GM21717 (cell line): ENCODE measurements at regions not wholly inside any gene's neighbourhood (a gene's known extent, or its start where the extent isn't known, plus 50 kb on each side); places are given as distances from the start of the nearest gene placed in this dataset.

Experiments used
- ATAC-seq: cut with Tn5 transposase; IDR thresholded peaks from one replicate; pipeline ENCODE4 v1.9.1; 2021; ENCODE audit warnings: mild to moderate bottlenecking, moderate library complexity; ENCODE audit not compliant: unreplicated experiment

DNA sequence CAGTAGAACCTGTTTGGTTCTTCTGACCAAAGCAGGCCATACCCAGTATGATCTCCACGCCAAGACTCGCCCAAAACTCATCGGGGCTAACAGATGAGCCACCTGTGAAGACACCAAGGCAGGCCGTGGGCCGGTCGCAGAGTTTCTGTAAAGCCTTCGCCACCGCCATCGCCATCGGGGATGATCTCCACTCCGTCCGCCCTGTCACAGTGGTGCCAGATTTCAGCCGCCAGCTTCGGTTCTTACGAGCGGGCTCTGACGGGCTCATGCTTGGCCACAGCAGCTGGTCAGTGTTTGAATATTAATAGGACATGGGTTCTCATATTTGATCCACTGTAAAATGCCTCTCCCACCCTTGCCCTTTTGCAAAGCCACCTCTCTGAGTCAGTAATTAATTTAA, 113.2 kb upstream of the TMEM132D start:
- no peak for ATAC-seq

DNA sequence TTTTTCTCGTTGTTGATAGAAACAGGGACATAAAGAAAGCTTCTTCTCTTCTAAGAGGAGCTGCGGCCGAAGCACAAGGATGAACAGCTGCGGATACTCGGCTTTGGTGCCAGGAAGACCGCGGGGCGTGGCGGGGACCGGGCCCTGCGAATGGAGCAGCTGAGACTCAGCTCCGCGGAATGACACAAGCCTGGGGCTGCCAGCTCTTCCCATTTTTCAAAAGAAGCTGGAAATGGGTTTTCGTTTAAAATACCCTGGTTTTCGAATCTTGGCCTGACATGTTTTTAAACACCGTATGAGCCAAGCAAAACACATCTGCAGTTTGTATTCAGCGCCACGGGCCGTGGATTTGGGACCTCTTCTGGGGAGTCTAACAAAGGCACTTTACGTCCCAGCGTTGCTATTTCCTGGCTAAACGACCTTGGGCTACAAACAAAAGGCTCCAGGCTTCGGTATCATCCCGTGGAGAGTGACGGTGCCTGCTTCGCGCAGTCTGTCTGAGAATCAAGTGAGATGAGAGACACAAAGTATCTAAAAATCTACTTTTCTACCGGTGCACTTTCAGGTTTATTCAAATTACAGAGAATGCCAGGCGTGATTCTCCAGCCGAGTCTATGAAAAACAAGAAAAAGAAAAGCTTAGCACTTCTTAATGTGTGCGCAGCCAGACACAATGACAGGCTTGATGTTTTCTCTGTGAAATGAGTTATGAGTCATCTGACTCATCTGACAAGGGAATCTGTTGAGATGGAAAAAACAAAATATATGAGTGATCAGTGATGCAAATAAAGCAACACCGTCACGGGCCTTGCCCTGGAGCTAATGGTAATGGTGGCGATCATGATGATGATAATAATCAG, 114.0 kb upstream of the TMEM132D start:
- no peak for ATAC-seq

DNA sequence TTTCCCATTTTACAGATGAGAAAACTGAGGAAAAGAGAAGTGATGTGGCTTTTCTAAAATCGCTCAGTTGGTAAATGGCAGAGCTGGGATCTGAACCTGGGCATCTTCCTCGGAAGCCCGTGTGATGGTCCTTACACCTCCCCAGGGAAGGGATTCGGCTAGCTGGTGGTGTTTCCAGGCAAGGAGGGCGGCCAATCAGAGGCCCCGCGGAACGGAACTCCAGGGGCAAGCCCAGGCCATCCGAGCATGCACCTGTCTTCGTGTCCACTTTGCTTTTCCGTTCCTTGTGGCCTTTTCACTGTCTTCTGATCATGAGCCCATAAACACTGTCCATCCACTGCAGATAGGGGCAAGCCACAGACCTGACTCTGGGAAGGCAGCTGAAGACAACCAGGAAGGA, 114.8 kb upstream of the TMEM132D start:
- no peak for ATAC-seq

DNA sequence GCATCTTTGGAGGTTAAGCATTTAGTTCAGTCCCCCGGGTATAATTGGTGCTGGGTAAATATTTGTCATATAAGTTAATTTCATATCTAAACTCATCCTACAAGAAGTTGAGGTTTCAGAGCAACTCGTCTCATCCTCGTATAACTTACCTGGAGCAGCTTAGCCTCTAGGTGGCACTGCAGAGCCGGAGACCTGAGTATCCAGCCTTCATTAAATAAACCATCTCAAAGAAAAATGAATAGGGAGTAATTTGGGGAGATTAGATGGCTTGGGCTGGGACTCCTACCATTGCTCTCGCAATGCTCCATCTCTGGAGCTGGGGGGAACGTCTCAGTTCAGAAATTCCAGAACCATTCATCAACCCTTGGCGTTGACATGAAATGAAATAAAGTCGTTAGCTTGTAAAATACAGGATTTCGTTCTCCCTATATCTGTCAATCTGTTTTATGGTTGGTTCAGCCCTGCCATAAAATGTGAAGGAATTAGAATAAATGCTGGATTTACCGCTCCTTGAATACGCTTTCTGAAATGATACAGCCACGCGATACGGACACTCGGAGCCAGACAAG, 122.9 kb upstream of the TMEM132D start:
- ATAC-seq = no peak

DNA sequence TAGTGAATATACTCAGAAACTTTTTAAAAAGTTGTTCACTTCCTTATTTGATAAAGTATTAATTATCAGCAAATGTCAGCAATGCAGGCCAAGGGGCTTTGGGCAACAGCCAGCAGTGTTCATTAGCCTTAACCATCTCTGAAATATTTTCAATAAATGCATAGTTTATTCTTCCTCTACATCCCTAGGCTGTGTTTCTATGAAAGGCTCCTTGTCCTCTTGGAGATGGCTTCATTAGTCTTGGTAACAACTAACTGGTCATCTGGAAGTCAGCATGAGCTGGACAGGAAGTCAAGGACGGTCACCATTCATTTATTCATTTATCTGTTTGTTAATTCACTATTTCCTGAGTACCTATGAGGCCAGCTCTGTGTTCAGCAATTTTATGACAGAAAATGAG, 124.0 kb upstream of the TMEM132D start:
- no peak for ATAC-seq

DNA sequence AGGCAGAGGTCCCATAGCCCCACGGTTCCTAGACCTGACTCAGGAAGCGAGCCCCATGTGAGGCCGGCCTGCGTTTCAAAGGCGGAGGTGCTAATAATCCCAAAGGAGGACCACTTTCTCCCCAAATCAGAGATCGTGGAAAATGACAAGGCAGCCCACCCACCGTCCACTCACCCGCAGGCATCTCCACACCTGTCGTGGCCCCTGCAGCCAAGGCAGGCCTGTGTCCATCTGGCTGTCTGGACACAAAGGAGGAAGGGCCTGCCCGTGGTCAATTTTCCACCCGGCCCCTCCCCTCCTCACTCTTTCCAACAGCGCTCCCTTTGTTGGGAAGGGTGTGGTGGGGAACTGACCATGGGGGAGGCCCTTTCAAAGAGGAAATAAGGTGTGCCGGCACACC, 125.3 kb upstream of the TMEM132D start:
- ATAC-seq = no peak

DNA sequence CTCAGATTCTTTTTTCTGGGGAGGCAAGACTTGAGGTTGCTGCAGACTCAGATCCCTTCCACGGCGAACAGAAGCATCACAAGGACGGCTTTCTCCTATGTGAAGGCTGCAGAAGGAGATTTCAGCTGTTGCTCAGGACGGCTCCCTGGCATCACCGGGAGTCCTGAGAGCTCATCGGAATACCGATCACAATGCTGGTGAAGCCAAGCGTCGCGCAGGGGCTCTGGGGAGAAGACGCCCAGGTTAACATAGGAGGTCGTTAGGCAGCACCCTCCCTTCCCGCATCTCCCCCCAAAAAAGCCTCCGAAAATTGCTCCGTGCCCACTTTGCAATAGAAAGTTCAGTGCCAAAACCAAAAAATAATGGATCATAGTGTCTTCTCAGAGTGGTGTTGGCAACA, 127.2 kb upstream of the TMEM132D start:
- ATAC-seq = no peak

DNA sequence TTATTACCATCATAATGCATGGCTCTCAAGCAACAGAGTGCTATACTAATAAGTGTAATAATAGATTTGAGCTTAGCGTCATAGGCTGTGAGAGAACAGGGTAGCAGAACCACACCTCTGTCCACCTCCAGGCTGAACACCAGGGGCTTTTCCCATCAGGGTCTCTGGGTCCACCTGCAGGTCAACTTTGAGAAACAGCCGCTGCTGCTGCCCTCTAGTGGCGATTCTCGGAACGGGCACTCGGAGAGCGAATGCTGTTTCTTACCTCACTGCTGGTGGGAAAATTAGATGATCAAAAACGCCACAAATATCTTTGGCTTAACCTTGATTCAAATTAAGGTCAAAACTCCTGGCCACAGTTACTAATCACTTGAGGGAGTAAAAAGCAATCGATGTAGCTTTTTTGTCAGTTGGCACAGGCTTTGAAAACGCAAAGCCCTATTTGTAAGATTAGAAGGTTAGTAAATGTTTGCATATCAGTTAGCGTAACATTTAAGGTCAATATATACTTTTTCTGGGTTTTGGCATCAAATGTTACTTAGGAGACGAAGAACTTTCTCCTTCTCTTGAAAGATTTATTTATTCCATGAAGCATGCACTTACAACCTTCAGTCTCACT, 127.9 kb upstream of the TMEM132D start:
- ATAC-seq = peak; percentile 72

DNA sequence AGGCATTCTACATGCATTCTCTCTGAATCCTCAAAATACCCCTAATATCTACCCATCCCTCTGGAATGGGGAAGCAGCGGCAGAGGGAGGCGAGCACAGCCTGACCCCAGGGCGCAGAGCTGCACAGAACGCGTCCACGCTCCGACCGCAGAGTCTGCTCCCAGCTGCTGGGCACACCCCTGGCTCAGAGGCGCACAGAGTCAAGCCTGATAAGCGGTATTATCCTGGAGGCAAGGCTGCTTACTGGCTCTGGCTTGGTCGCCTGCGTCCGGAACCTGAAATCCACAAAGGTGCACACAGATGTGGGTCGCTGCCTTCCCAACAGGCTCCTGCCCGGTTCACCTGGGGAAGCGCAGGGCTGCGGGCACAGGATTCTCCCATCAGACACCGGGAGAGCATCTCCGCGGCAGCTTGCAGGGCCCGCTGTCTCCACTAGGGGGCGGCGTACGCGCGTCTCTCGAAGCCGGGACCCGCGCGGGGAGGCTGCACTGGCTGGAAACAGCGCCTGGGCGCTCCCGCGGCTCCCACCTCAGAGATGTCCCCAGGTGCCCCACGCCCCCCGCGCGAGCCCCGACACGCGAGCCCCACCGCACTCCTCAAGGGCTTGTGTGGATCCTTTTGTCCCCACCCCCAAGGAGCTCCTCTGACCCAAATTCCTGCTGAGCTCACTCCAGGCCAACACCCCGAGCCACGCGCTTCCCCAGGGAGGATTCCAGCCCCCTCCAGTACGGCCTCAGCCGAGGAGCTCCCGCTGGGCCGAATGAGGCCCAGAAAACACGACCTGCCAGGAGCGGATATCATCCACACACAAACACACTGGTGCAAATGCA, 120.1 kb upstream of the FZD10 start:
- ATAC-seq = no peak

DNA sequence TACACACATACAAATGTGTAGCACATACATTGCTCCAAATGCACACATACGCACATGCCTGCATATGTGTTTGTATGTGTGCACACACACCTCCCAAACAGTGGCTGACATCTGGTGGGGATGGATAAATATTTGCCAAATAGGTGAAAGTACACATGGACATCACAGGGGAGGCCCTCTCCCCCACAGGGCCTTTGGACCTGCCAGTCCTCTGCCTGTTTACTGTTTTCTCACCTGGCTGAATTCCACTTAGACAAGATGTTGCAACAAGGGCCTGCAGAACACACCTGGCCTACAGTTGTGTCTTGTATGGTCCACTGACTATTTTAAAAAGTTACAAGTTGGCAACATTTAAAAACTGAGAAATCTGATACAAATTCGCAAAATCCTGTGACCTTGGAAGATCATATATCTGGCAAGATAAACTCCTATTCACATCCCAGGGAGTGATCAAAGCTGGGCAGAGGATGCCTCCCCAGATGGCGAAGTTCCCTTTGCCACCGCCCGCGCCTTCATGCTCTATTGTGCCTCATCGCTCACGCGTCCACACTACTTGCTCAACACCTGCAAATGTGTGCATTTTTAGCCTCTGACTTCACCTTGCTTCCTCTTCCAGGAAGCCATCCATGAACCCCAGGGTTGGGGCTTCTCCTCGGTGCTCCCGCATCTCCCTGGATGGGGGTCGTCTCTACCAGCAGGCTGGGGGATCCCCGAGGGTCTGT, 118.4 kb upstream of the FZD10 start:
- no peak for ATAC-seq

DNA sequence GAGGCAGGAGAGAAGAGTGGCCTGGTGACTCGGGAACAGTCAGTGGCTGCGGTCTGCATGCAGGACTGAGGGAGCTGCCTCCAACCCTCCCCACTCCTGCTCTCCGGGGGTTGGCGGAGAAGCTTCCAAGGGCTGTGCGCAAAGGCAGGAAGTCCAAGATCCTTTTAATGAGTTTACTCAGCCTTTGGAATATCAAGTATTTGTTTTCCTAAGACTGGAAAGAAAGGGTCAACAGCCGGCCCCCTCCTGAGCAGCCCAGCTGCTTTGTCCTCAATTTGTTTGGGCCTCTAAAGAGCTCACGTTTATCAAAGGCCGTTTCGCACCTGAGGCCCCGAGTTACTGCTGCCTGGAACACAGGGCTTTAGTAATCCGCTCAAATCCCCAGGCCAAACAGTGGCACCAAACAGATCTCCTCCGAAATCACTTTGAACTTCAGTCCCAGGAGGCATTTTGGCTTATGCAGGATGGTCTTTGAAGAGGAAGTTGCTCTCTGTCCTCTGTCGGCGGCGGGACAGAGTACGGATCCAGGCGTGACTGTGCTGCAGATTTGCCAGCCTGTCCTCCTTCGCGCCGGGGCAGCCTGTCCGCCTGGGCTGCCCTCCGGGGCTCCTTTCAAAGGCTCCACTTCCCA, 117.2 kb upstream of the FZD10 start:
- ATAC-seq = no peak

DNA sequence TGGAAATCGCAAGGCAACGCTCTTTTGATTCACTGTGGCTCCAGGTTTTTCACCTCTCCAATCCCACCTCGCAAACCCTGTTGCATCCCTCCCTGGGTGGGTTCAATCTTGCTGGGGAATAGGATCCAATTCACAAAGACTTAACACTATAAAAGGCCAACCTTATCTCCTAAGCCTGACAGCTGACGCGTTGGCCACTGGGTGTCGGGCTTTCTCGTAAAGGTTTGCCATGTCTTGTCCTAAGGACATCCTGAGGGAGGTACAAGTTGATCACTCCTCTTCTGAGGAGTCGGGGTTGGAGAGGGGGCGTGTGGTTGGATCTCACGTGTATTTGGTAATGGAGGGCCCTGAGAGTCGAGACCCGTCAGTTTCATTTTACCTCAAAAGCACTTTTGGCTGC, 112.6 kb upstream of the FZD10 start:
- no peak for ATAC-seq

DNA sequence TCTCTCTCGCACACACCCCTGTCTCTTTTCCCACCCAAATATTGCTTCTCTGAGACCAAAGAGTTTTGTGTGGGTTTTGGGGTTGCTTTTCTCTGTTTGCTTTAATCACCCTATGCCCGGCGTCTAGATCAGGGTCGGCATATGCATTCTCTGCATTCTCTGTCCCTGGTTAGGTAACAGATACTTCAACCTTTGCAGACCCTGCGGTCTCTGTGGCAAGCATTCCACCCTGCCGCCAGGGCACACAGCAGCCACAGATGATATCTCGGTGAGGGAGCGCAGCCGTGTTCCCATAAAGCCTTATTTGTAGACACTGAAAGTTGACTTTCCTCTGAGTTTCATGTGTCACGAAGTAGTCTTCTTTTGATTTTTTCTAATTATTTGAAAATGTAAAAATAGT, 110.4 kb upstream of the FZD10 start:
- no peak for ATAC-seq

DNA sequence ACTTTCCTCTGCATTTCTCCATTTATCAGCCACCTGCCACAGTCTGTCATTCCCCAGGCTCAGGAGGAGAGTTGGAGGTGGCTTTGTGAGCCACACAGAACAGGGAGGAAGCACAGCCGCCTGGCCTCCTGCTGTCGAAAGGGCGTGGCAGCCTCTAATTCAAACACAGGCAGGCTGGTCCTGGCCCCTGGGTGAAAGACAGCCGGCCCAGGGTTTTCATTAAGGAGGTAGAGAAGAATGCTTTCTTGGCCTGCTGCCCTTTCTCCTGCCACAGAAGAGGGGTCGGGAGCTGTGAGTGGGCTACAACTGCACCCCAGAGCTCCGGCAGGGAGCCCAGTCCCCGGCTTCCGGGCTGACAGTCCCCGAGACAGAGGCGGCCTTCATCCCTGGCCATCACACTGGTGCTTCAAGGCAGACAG, 108.6 kb upstream of the FZD10 start:
- ATAC-seq = no peak

DNA sequence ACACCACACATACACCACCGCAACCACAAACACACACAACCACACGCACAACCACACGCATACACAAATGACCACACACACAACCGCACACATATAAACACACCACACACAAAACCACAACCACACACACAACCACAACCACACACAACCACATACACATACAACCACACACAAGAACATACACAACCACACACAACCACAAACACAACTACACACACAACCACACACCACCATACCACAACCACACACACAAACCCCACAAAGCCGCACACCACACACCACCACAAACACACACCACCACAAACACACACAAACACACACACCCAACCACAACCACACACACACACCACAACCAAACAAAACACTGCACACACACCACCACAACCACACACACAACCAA, 107.5 kb upstream of the FZD10 start:
- no peak for ATAC-seq

DNA sequence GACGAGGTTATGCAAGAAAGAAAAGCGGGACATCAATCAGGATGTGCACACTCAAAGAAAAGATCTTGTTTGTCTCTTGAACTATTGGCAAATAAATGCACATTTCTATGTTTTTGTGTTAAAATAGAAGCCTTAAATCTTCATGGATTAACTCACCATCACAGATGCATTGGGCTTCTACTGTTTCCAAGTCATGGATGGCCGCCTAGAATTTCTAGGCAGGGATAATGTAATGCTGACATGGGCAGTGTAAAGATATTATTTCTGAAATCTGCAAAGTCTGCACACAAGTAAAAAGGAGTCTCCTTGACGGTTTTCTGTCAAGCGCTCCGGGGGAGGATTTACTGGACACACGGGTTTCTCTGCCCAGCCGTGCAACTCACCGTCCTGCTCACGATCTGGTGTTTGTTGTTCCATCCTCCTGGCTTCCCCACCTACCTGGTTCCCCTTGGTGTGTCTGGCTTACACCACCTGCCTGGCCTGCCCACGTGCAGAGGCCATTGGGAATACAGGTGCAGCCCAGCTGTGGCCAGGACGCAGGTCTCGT, 103.3 kb upstream of the FZD10 start:
- no peak for ATAC-seq

DNA sequence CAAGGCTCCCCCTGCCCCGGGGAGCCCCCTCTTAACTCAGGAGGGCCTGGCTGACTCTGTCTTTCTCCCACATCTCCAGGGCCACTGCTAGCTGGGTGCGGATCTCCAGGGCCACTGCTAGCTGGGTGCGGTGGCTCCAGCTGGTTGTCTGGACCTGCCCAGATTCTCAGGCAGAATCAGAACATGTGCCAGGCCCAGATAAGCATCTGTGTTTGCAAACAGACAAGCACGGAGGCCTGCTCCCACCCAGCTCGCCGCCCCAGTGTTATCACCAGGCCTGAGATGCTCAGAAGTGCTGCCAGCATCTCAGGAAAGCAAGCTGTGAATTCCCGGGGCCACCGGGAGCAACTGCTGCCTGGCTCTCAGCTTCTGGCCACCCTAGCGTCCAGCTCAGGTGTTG, 98.4 kb upstream of the FZD10 start:
- ATAC-seq = no peak

DNA sequence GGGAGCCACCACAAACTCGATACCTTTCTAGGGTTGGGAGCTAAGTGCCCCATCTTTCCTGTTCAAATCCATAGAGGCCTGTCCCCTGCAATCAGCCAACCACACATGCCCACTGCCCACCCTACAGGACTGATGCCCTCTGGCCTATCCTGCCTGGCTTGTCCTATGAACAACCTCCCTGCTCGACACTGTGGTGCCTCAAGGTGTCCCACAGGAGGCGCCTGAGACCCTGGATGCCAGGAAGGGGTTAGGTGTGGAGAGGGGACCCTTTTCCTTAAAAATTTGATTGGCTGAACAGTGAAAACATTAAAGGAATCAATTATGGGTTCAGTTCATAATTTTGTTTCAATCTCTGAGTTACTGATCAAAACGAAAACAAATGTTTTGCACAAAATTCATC, 97.3 kb upstream of the FZD10 start:
- ATAC-seq = no peak

DNA sequence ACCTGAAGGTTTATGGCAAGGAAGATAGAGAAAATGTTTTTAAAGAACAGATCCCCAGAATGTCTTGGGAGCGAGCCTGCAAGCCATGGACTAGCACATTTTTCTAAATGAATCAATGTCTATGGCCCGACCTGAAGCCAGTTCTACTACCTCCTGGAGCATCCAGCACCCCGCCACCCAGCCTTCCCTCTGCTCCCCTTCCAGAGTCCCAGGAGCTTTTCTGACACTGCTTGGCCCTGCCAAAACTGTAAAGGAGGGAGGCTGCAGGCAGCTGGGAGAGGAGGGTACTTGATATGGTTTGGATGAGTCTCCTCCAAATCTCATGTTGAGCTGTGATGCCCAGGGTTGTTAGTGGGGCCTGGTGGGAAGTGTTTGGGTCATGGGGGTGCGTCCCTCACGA, 95.5 kb upstream of the FZD10 start:
- no peak for ATAC-seq

DNA sequence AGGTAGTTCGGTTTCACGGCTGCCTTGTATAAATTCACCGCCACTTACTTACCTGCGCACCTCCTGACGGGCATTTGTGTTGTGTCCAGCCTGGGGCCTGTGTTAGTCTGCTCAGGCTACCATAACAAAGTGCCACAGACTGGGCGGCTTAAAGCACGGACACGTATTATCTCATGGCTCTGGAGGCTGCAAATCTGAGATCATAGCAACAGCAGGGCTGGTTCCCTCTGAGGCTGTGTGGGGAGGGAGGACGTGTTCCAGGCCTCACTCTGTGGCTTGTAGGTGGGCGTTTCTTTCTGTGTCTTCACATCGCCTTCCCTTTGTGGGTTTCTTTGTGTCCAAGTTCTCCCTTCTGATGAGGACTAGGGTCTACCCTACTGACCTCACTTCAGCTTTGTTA, 93.5 kb upstream of the FZD10 start:
- ATAC-seq = no peak
